Activated CD4-positive, alpha-beta T cell treated with anti-CD3 and anti-CD28 coated beads, Interleukin-10, Interleukin-2, amounts not matched to agents 100 ng/mL and 50 ng/mL, durations not matched to agents 16 hours and 8 hours (primary cell): ENCODE measurements at regions not wholly inside any gene's neighbourhood (a gene's known extent, or its start where the extent isn't known, plus 50 kb on each side); places are given as distances from the start of the nearest gene placed in this dataset.
"Not testable (repeated sequence)": the region's sequence is repeated elsewhere in the genome, so short reads cannot be mapped to it uniquely, and the experiment has no call there.

Source experiments
- DNase-seq: peaks from one replicate; pipeline ENCODE4 v3.0.0-alpha.2; 2020

GRCh38 chr3:166810741-166811445 is 569.2 kb downstream of the ZBBX start:
- no peak for DNase-seq

- DNase-seq: no peak
Observed at GRCh38 chr3:166809520-166809919, 570.6 kb downstream of the ZBBX start.

GRCh38 chr3:166788936-166789335 is 591.2 kb downstream of the ZBBX start:
- DNase-seq: no peak

GRCh38 chr3:166785876-166786275 is 594.2 kb downstream of the ZBBX start:
- no peak for DNase-seq

- DNase-seq: no peak
Observed at GRCh38 chr3:166783206-166783605, 596.9 kb downstream of the ZBBX start.

GRCh38 chr3:166764698-166765318 is 615.3 kb downstream of the ZBBX start:
- DNase-seq: no peak

GRCh38 chr3:166759736-166760513 is 620.2 kb downstream of the ZBBX start:
- no peak for DNase-seq

GRCh38 chr3:166752214-166752613 is 627.9 kb downstream of the ZBBX start:
- DNase-seq: no peak

GRCh38 chr3:166743481-166744134 is 636.5 kb downstream of the ZBBX start:
- no peak for DNase-seq

GRCh38 chr3:166734734-166735133 is 645.4 kb downstream of the ZBBX start:
- no peak for DNase-seq

- no peak for DNase-seq
Observed at GRCh38 chr3:166731701-166732100, 648.4 kb downstream of the ZBBX start.

- no peak for DNase-seq
Observed at GRCh38 chr3:166721466-166721865, 658.6 kb downstream of the ZBBX start.

GRCh38 chr3:166714206-166714605 is 665.9 kb downstream of the ZBBX start:
- DNase-seq: no peak

GRCh38 chr3:166713787-166714186 is 666.3 kb downstream of the ZBBX start:
- no peak for DNase-seq

- no peak for DNase-seq
Observed at GRCh38 chr3:166706094-166706493, 674.0 kb downstream of the ZBBX start.

- DNase-seq: no peak
Observed at GRCh38 chr3:166697495-166697894, 682.6 kb downstream of the ZBBX start.

GRCh38 chr3:166696103-166696502 is 684.0 kb downstream of the ZBBX start:
- DNase-seq: no peak

- DNase-seq: no peak
Observed at GRCh38 chr3:166688665-166689064, 691.4 kb downstream of the ZBBX start.

- DNase-seq: no peak
Observed at GRCh38 chr3:166685246-166685645, 694.9 kb downstream of the ZBBX start.

- not testable (repeated sequence) for DNase-seq
Observed at GRCh38 chr3:166684077-166684476, 696.0 kb downstream of the ZBBX start.

GRCh38 chr3:166669781-166670180 is 710.3 kb downstream of the ZBBX start:
- DNase-seq: no peak

- no peak for DNase-seq
Observed at GRCh38 chr3:166663194-166663593, 716.9 kb downstream of the ZBBX start.

- no peak for DNase-seq
Observed at GRCh38 chr3:166661621-166662020, 718.5 kb downstream of the ZBBX start.
